WTC11 (cell line): ENCODE measurements at regions not wholly inside any gene's neighbourhood (a gene's known extent, or its start where the extent isn't known, plus 50 kb on each side); places are given as distances from the start of the nearest gene placed in this dataset.

Experiments
- CBFB ChIP-seq: sonication (generic); formaldehyde crosslinking; IDR thresholded peaks from 2 replicates; pipeline ENCODE4 v1.8.1; 2022; ENCODE audit warnings: mild to moderate bottlenecking, low read depth, missing genetic modification reagents
- CREB1 ChIP-seq: sonication (generic); formaldehyde crosslinking; IDR thresholded peaks from 2 replicates; pipeline ENCODE4 v1.8.0; 2023; ENCODE audit warnings: mild to moderate bottlenecking, missing genetic modification reagents
- FOXK1 ChIP-seq: sonication (generic); formaldehyde crosslinking; IDR thresholded peaks from 2 replicates; pipeline ENCODE4 v1.8.0; 2022; ENCODE audit warnings: mild to moderate bottlenecking, moderate library complexity, missing genetic modification reagents
- TCF7 ChIP-seq: sonication (generic); formaldehyde crosslinking; IDR thresholded peaks from 2 replicates; pipeline ENCODE4 v1.8.0; 2022; ENCODE audit warnings: mild to moderate bottlenecking, low read depth, missing genetic modification reagents, moderate library complexity
- TF ChIP-seq, protein P1 (sequence below): fragments of 200-600 bp; IDR thresholded peaks from 2 replicates; pipeline ENCODE4 v1.8.0; 2022; ENCODE audit warnings: antibody characterized with exemption
- TF ChIP-seq, protein P2 (sequence below): sonication (generic); formaldehyde crosslinking; conservative IDR thresholded peaks from 2 replicates; pipeline ENCODE4 v1.8.1; 2022; ENCODE audit warnings: mild to moderate bottlenecking, missing genetic modification reagents
- TF ChIP-seq, protein P3 (sequence below): sonication (generic); formaldehyde crosslinking; IDR thresholded peaks from 2 replicates; pipeline ENCODE4 v1.8.1; 2023; ENCODE audit warnings: mild to moderate bottlenecking, missing genetic modification reagents, borderline replicate concordance

DNA sequence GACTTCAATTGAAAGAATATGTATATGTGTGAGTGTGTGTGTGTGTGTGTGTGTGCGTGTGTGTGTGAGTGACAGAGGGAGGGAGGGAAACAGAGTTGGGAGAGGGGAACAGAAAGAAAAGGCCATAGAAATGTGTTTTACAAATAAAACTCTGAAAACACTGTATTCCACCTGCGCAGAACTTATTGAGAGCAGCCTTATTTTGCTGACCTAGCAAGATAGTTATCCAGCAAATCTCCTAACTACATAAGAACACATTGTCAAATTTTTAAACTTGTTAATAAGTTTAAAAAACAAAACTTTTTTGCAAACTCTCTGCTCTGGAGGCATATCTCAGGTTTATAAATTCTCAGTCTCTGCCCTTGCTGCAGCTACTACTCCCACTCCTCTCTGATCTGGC is 217.9 kb upstream of the NOCT start:
- TF ChIP-seq, protein P1, sequence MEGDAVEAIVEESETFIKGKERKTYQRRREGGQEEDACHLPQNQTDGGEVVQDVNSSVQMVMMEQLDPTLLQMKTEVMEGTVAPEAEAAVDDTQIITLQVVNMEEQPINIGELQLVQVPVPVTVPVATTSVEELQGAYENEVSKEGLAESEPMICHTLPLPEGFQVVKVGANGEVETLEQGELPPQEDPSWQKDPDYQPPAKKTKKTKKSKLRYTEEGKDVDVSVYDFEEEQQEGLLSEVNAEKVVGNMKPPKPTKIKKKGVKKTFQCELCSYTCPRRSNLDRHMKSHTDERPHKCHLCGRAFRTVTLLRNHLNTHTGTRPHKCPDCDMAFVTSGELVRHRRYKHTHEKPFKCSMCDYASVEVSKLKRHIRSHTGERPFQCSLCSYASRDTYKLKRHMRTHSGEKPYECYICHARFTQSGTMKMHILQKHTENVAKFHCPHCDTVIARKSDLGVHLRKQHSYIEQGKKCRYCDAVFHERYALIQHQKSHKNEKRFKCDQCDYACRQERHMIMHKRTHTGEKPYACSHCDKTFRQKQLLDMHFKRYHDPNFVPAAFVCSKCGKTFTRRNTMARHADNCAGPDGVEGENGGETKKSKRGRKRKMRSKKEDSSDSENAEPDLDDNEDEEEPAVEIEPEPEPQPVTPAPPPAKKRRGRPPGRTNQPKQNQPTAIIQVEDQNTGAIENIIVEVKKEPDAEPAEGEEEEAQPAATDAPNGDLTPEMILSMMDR: no peak
- TF ChIP-seq CBFB (CRISPR knock-in tag): no peak
- no peak for TF ChIP-seq TCF7 (CRISPR knock-in tag)
- TF ChIP-seq FOXK1: no peak
- TF ChIP-seq, protein P2, sequence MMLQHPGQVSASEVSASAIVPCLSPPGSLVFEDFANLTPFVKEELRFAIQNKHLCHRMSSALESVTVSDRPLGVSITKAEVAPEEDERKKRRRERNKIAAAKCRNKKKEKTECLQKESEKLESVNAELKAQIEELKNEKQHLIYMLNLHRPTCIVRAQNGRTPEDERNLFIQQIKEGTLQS (CRISPR knock-in tag): no peak
- TF ChIP-seq, protein P3, sequence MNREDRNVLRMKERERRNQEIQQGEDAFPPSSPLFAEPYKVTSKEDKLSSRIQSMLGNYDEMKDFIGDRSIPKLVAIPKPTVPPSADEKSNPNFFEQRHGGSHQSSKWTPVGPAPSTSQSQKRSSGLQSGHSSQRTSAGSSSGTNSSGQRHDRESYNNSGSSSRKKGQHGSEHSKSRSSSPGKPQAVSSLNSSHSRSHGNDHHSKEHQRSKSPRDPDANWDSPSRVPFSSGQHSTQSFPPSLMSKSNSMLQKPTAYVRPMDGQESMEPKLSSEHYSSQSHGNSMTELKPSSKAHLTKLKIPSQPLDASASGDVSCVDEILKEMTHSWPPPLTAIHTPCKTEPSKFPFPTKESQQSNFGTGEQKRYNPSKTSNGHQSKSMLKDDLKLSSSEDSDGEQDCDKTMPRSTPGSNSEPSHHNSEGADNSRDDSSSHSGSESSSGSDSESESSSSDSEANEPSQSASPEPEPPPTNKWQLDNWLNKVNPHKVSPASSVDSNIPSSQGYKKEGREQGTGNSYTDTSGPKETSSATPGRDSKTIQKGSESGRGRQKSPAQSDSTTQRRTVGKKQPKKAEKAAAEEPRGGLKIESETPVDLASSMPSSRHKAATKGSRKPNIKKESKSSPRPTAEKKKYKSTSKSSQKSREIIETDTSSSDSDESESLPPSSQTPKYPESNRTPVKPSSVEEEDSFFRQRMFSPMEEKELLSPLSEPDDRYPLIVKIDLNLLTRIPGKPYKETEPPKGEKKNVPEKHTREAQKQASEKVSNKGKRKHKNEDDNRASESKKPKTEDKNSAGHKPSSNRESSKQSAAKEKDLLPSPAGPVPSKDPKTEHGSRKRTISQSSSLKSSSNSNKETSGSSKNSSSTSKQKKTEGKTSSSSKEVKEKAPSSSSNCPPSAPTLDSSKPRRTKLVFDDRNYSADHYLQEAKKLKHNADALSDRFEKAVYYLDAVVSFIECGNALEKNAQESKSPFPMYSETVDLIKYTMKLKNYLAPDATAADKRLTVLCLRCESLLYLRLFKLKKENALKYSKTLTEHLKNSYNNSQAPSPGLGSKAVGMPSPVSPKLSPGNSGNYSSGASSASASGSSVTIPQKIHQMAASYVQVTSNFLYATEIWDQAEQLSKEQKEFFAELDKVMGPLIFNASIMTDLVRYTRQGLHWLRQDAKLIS (CRISPR knock-in tag): no peak
- TF ChIP-seq CREB1: no peak
